ENCODE measurements at regions not wholly inside any gene's neighbourhood (a gene's known extent, or its start where the extent isn't known, plus 50 kb on each side); places are given as distances from the start of the nearest gene placed in this dataset.

DNA sequence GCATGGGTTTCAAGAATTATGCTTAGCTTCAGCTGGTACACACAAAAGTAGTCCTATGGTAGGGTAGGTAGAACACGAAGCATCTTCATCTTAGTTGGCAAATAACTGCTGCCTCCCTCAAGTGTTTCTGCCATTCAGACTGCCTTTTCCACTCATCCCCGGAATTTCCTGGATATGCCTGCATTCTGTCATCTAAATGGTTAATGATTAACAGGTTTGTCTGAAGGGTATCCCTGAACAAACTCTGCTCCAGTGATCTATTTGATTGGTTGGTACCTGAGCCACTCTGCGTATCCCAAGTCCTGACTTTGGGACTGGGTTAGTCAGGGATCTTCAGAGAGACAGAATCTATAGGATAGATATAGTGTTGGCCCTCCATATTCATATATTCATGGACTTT lies 272.3 kb upstream of the RAG2 start:
- Histone ChIP-seq H3K9me3 (no peaks in the 10 kb centered on the region), H3K4me3 (no peak overlapping the region), H3K4me1 (no peaks in the 10 kb centered on the region), H3K4me2 (no peak overlapping the region), H3K27ac (no peak overlapping the region)
- ATAC-seq = no peak
- TF ChIP-seq GATA3 (IDR thresholded peaks at IDR 0.05; ENCODE audit: borderline replicate concordance) (no peak), SREBF2 (IDR thresholded peaks at IDR 0.05) (no peak), RNF2 (IDR thresholded peaks at IDR 0.05; ENCODE audit: borderline replicate concordance, low read depth) (no peak), CBX8 (IDR thresholded peaks at IDR 0.05) (no peak), POLR2A (IDR thresholded peaks at IDR 0.05; ENCODE audit: low read length) (no peak), FOSL2 (IDR thresholded peaks at IDR 0.05) (no peak), FOSL2 (CRISPR knock-in tag; IDR thresholded peaks at IDR 0.05) (no peak), ZC3H11A (IDR thresholded peaks at IDR 0.05) (no peak), NPAS2 (CRISPR knock-in tag; IDR thresholded peaks at IDR 0.05; ENCODE audit: borderline replicate concordance) (no peak), CHD2 (IDR thresholded peaks at IDR 0.05; ENCODE audit: low read length, partially characterized antibody) (no peak), ESRRA (IDR thresholded peaks at IDR 0.05; ENCODE audit: borderline replicate concordance, low read length) (no peak), HOXA7 (CRISPR knock-in tag; IDR thresholded peaks at IDR 0.05) (no peak), PHF8 (IDR thresholded peaks at IDR 0.05; ENCODE audit: borderline replicate concordance, low read depth) (no peak)
- TF ChIP-seq, protein P1, sequence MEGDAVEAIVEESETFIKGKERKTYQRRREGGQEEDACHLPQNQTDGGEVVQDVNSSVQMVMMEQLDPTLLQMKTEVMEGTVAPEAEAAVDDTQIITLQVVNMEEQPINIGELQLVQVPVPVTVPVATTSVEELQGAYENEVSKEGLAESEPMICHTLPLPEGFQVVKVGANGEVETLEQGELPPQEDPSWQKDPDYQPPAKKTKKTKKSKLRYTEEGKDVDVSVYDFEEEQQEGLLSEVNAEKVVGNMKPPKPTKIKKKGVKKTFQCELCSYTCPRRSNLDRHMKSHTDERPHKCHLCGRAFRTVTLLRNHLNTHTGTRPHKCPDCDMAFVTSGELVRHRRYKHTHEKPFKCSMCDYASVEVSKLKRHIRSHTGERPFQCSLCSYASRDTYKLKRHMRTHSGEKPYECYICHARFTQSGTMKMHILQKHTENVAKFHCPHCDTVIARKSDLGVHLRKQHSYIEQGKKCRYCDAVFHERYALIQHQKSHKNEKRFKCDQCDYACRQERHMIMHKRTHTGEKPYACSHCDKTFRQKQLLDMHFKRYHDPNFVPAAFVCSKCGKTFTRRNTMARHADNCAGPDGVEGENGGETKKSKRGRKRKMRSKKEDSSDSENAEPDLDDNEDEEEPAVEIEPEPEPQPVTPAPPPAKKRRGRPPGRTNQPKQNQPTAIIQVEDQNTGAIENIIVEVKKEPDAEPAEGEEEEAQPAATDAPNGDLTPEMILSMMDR (IDR thresholded peaks at IDR 0.05) = no peak
- TF ChIP-seq, protein P2, sequence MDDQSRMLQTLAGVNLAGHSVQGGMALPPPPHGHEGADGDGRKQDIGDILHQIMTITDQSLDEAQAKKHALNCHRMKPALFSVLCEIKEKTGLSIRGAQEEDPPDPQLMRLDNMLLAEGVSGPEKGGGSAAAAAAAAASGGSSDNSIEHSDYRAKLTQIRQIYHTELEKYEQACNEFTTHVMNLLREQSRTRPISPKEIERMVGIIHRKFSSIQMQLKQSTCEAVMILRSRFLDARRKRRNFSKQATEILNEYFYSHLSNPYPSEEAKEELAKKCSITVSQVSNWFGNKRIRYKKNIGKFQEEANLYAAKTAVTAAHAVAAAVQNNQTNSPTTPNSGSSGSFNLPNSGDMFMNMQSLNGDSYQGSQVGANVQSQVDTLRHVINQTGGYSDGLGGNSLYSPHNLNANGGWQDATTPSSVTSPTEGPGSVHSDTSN (IDR thresholded peaks at IDR 0.05) = no peak
- TF ChIP-seq, protein P3, sequence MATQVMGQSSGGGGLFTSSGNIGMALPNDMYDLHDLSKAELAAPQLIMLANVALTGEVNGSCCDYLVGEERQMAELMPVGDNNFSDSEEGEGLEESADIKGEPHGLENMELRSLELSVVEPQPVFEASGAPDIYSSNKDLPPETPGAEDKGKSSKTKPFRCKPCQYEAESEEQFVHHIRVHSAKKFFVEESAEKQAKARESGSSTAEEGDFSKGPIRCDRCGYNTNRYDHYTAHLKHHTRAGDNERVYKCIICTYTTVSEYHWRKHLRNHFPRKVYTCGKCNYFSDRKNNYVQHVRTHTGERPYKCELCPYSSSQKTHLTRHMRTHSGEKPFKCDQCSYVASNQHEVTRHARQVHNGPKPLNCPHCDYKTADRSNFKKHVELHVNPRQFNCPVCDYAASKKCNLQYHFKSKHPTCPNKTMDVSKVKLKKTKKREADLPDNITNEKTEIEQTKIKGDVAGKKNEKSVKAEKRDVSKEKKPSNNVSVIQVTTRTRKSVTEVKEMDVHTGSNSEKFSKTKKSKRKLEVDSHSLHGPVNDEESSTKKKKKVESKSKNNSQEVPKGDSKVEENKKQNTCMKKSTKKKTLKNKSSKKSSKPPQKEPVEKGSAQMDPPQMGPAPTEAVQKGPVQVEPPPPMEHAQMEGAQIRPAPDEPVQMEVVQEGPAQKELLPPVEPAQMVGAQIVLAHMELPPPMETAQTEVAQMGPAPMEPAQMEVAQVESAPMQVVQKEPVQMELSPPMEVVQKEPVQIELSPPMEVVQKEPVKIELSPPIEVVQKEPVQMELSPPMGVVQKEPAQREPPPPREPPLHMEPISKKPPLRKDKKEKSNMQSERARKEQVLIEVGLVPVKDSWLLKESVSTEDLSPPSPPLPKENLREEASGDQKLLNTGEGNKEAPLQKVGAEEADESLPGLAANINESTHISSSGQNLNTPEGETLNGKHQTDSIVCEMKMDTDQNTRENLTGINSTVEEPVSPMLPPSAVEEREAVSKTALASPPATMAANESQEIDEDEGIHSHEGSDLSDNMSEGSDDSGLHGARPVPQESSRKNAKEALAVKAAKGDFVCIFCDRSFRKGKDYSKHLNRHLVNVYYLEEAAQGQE (IDR thresholded peaks at IDR 0.05) = no peak
- DNase-seq (ENCODE audit: low read depth in 1 of 2, low spot score in 1 of 2) = no peak
- no peak for FAIRE-seq
- POLR2A ChIA-PET = no interaction called here
- CTCF ChIA-PET = no interaction called here
- WGBS (ENCODE audit: missing lambda C conversion rate) = 7% methylated on average over 3 of the region's 3 CpGs

DNA sequence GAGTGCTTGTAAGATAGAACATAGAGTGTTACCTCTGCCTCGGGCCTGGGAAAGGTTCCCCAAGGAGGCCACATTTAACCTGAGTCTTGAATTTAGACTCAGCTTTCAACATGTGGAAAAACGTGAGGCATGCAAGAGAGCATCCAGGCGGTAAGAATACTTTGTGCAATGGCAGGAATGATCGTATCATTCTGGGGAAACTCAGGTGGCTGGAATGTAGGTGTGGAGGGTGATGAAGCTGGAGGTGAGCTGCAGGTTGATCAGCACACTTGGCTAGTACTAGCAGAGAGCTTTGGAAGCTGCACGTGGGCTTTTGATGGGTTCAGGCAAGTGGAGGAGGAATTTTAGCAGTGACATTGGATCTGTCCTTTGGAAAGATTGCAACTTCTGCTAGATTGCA lies 270.3 kb upstream of the RAG2 start:
- no peaks in the 10 kb centered on the region for H3K9me3 ChIP-seq
- no peak for ATAC-seq
- CTCF ChIA-PET = interaction anchor here (1.4 kb wide), 1 partner anchor 17 kb away, joined by 3 read pairs; no protein-coding TSS in a partner anchor
- no peak for TF ChIP-seq TFCP2L1 (CRISPR knock-in tag; IDR thresholded peaks at IDR 0.05)
- no peak for TF ChIP-seq EHMT2 (IDR thresholded peaks at IDR 0.05; ENCODE audit: low read depth)
- TF ChIP-seq, protein P4, sequence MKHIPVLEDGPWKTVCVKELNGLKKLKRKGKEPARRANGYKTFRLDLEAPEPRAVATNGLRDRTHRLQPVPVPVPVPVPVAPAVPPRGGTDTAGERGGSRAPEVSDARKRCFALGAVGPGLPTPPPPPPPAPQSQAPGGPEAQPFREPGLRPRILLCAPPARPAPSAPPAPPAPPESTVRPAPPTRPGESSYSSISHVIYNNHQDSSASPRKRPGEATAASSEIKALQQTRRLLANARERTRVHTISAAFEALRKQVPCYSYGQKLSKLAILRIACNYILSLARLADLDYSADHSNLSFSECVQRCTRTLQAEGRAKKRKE (CRISPR knock-in tag; IDR thresholded peaks at IDR 0.05; ENCODE audit: low read depth) = no peak
- TF ChIP-seq CBX8 (IDR thresholded peaks at IDR 0.05) = no peak
- TF ChIP-seq, protein P5, sequence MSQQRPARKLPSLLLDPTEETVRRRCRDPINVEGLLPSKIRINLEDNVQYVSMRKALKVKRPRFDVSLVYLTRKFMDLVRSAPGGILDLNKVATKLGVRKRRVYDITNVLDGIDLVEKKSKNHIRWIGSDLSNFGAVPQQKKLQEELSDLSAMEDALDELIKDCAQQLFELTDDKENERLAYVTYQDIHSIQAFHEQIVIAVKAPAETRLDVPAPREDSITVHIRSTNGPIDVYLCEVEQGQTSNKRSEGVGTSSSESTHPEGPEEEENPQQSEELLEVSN (IDR thresholded peaks at IDR 0.05; ENCODE audit: borderline replicate concordance, low read depth) = no peak
- no peak for TF ChIP-seq FOXS1 (CRISPR knock-in tag; IDR thresholded peaks at IDR 0.05)
- TF ChIP-seq NR3C1 (IDR thresholded peaks at IDR 0.05) = no peak
- TF ChIP-seq BHLHE40 (IDR thresholded peaks at IDR 0.05; ENCODE audit: low read depth, low read length) = no peak
- TF ChIP-seq HOXA7 (CRISPR knock-in tag; IDR thresholded peaks at IDR 0.05) = no peak
- no peak for TF ChIP-seq RARB (CRISPR knock-in tag; IDR thresholded peaks at IDR 0.05)
- TF ChIP-seq, protein P6, sequence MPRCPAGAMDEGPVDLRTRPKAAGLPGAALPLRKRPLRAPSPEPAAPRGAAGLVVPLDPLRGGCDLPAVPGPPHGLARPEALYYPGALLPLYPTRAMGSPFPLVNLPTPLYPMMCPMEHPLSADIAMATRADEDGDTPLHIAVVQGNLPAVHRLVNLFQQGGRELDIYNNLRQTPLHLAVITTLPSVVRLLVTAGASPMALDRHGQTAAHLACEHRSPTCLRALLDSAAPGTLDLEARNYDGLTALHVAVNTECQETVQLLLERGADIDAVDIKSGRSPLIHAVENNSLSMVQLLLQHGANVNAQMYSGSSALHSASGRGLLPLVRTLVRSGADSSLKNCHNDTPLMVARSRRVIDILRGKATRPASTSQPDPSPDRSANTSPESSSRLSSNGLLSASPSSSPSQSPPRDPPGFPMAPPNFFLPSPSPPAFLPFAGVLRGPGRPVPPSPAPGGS (IDR thresholded peaks at IDR 0.05) = no peak
- no peak for TF ChIP-seq HOXB13 (CRISPR knock-in tag; IDR thresholded peaks at IDR 0.05; ENCODE audit: low read depth)
- no peak for TF ChIP-seq RFX5 (IDR thresholded peaks at IDR 0.05)
- no peak for TF ChIP-seq FOSL2 (IDR thresholded peaks at IDR 0.05)
- no peak for TF ChIP-seq FOSL2 (CRISPR knock-in tag; IDR thresholded peaks at IDR 0.05)
- no peak for TF ChIP-seq SMC3 (IDR thresholded peaks at IDR 0.05)
- TF ChIP-seq, protein P2 (IDR thresholded peaks at IDR 0.05) = no peak

More for the DNA sequence above, 270.3 kb upstream of the RAG2 start:
- Histone ChIP-seq H3K27ac (no peak overlapping the region), H3K4me2 (no peak overlapping the region), H3K4me1 (no peaks in the 10 kb centered on the region), H3K4me3 (no peak overlapping the region)
- POLR2A ChIA-PET = no interaction called here
- 4% methylated on average over 5 of the region's 5 CpGs for WGBS (ENCODE audit: missing lambda C conversion rate)
- FAIRE-seq (no peak), DNase-seq (ENCODE audit: low read depth in 1 of 2, low spot score in 1 of 2) (no peak)
